ENCODE measurements at regions not wholly inside any gene's neighbourhood (a gene's known extent, or its start where the extent isn't known, plus 50 kb on each side); places are given as distances from the start of the nearest gene placed in this dataset.
"Not testable (repeated sequence)": the region's sequence is repeated elsewhere in the genome, so short reads cannot be mapped to it uniquely, and the experiment has no call there.

- Mint-ChIP-seq H3K4me3 (no peak overlapping the region), H3K27ac (no peak overlapping the region), H3K9me3 (ENCODE audit: insufficient read depth) (no peaks in the 10 kb centered on the region), H3K27me3 (ENCODE audit: low read depth) (no peaks in the 10 kb centered on the region), H3K36me3 (ENCODE audit: low read depth) (no peaks in the 10 kb centered on the region), H3K4me1 (ENCODE audit: low read depth) (no peaks in the 10 kb centered on the region)
- ATAC-seq (no peak), DNase-seq (no peak)
- ChIA-PET POLR2A (no interaction called here), CTCF (no interaction called here)
These were observed 126.1 kb upstream of the GRB10 start for GRCh38 chr7:50908628-50909290.

DNA sequence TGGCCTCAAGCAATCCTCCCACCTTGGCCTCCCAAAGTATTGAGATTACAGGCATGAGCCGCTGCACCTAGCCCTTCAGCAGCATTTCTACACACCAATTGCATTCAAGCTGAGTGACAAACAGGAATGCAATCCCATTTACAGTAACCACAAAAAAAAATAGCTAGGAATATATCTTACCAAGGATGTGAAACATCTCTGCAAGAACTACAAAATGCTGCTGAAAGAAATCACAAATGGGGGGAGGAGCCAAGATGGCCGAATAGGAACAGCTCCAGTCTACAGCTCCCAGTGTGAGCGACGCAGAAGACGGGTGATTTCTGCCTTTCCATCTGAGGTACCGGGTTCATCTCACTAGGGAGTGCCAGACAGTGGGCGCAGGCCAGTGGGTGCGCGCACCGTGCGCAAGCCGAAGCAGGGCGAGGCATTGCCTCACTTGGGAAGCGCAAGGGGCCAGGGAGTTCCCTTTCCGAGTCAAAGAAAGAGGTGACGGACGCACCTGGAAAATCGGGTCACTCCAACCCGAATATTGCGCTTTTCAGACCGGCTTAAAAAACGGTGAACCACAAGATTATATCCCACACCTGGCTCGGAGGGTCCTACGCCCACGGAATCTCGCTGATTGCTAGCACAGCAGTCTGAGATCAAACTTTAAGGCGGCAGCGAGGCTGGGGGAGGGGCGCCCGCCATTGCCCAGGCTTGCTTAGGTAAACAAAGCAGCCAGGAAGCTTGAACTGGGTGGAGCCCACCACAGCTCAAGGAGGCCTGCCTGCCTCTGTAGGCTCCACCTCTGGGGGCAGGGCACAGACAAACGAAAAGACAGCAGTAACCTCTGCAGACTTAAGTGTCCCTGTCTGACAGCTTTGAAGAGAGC lies 116.1 kb upstream of the GRB10 start:
- H3K4me1 Mint-ChIP-seq (ENCODE audit: low read depth); POLR2A ChIA-PET; H3K27me3 Mint-ChIP-seq (ENCODE audit: low read depth); H3K27ac Mint-ChIP-seq; H3K9me3 Mint-ChIP-seq (ENCODE audit: insufficient read depth); ATAC-seq; H3K36me3 Mint-ChIP-seq (ENCODE audit: low read depth); H3K4me3 Mint-ChIP-seq; CTCF ChIA-PET; DNase-seq: not testable (repeated sequence)

DNA sequence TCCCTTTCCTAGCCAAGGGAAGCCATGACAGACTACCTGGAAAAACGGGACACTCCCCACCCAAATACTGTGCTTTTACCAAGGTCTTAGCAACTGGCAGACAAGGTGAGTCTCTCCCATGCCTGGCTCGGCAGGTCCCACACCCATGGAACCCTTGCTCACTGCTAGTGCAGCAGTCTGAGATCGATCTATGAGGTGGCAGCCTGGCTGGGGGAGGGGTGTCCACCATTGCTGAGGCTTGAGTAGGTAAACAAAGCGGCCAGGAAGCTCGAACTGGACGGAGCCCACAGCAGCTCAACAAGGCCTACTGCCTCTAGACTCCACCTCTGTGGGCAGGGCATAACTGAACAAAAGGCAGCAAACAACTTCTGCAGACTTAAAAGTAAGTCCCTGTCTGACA lies 104.4 kb upstream of the GRB10 start:
- peaks cover 15% of the 10 kb centered on the region for H3K27me3 Mint-ChIP-seq (ENCODE audit: low read depth)
- ATAC-seq; H3K4me3 Mint-ChIP-seq; H3K9me3 Mint-ChIP-seq (ENCODE audit: insufficient read depth); POLR2A ChIA-PET; CTCF ChIA-PET; DNase-seq; H3K36me3 Mint-ChIP-seq (ENCODE audit: low read depth); H3K4me1 Mint-ChIP-seq (ENCODE audit: low read depth); H3K27ac Mint-ChIP-seq: not testable (repeated sequence)

GRCh38 chr7:50872437-50872836 lies 89.7 kb upstream of the GRB10 start:
- no peaks in the 10 kb centered on the region for H3K9me3 Mint-ChIP-seq (ENCODE audit: insufficient read depth)
- no peaks in the 10 kb centered on the region for H3K4me1 Mint-ChIP-seq (ENCODE audit: low read depth)
- H3K4me3 Mint-ChIP-seq, result no peak overlapping the region
- POLR2A ChIA-PET, result no interaction called here
- no peak overlapping the region for H3K27ac Mint-ChIP-seq
- peaks cover 13% of the 10 kb centered on the region for H3K27me3 Mint-ChIP-seq (ENCODE audit: low read depth)
- no peak for DNase-seq
- CTCF ChIA-PET, result no interaction called here
- no peak for ATAC-seq
- H3K36me3 Mint-ChIP-seq (ENCODE audit: low read depth), result no peaks in the 10 kb centered on the region

GRCh38 chr7:50869108-50869725 lies 86.5 kb upstream of the GRB10 start:
- H3K4me1 Mint-ChIP-seq (ENCODE audit: low read depth), result no peaks in the 10 kb centered on the region
- CTCF ChIA-PET, result no interaction called here
- no peak for ATAC-seq

DNA sequence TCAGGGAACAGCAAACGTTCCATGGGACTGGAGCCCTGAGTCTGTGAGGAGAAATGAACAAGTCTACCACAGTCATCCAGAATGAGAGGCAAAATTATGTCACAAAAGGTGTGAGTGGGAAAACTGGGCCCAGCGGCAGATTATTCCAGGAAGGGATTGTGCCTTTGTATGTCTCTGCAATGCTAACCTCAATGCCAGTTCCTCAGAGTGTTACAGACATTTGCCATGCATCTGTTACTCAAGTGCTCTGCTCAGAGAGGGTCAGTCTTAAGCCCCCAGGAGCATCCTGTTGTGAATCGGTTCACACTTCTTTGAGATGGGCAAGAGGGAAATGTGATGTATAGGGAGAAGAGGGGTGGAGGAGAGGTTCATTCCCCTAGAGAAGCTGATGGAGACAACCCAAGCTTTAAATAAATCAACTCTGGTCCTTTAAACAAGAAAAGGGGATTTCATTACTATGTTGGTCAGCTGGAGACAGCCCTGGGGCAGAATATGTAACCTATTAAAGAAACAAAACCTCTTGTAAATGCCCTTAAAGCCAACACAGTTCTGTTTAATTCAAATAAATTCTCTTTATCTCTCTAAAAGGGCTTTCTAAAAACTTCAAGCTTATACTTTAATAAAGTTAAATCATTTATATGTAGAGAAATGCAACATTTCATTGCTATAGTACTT lies 85.9 kb upstream of the GRB10 start:
- ChIA-PET POLR2A (no interaction called here), CTCF (no interaction called here)
- H3K9me3 Mint-ChIP-seq (ENCODE audit: insufficient read depth), result no peaks in the 10 kb centered on the region
- peaks cover 3% of the 10 kb centered on the region for H3K27me3 Mint-ChIP-seq (ENCODE audit: low read depth)
- no peak overlapping the region for H3K27ac Mint-ChIP-seq
- H3K4me3 Mint-ChIP-seq, result no peak overlapping the region
- DNase-seq (no peak), ATAC-seq (no peak)
- H3K4me1 Mint-ChIP-seq (ENCODE audit: low read depth), result no peaks in the 10 kb centered on the region
- no peaks in the 10 kb centered on the region for H3K36me3 Mint-ChIP-seq (ENCODE audit: low read depth)

More at GRCh38 chr7:50869108-50869725, 86.5 kb upstream of the GRB10 start:
- Mint-ChIP-seq H3K27me3 (ENCODE audit: low read depth) (peaks cover 7% of the 10 kb centered on the region), H3K9me3 (ENCODE audit: insufficient read depth) (no peaks in the 10 kb centered on the region), H3K36me3 (ENCODE audit: low read depth) (no peaks in the 10 kb centered on the region), H3K27ac (no peak overlapping the region), H3K4me3 (no peak overlapping the region)
- no peak for DNase-seq
- POLR2A ChIA-PET, result no interaction called here

GRCh38 chr7:50867034-50867356 lies 84.3 kb upstream of the GRB10 start:
- CTCF ChIA-PET, result no interaction called here
- no peak for ATAC-seq
- Mint-ChIP-seq H3K27ac (no peak overlapping the region), H3K4me1 (ENCODE audit: low read depth) (peaks cover 3% of the 10 kb centered on the region), H3K4me3 (no peak overlapping the region), H3K36me3 (ENCODE audit: low read depth) (no peaks in the 10 kb centered on the region), H3K27me3 (ENCODE audit: low read depth) (peaks cover 2% of the 10 kb centered on the region), H3K9me3 (ENCODE audit: insufficient read depth) (no peaks in the 10 kb centered on the region)
- no peak for DNase-seq
- POLR2A ChIA-PET, result no interaction called here

DNA sequence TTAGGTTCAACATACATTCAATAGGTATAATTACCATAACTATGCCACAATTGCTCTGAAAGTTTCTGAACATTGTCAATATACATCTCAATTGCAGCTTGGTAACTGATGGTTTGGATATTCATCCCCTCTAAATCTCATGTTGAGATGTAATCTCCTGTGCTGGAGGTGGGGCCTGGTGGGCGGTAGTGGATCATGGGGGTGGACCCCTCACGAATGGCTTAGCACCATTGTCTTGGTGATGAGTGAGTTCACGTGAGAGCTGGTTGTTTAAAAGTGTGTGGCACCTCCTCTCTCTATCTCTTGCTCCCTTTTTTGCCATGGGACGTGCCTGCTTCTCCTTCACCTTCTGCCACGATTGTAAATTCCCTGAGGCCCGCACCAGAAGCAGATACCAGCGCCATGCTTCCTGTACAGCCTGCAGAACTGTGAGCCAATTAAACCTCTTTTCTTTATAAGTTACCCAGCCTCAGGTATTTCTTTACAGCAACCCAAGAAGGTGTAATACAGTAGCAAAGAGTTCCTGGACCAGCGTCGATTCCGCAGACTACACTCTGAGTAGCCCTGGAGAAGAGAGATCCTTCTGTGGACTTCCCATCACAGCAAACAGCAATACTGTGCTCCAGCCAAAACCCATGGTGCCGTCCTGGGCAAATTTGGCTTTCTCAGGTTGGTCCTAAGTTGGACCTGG lies 83.8 kb upstream of the GRB10 start:
- Mint-ChIP-seq H3K4me1 (ENCODE audit: low read depth) (peaks cover 3% of the 10 kb centered on the region), H3K27ac (no peak overlapping the region), H3K27me3 (ENCODE audit: low read depth) (peaks cover 2% of the 10 kb centered on the region), H3K36me3 (ENCODE audit: low read depth) (no peaks in the 10 kb centered on the region), H3K9me3 (ENCODE audit: insufficient read depth) (no peaks in the 10 kb centered on the region), H3K4me3 (no peak overlapping the region)
- ChIA-PET POLR2A (no interaction called here), CTCF (no interaction called here)
- ATAC-seq (no peak), DNase-seq (no peak)

GRCh38 chr7:50865450-50865849 lies 82.8 kb upstream of the GRB10 start:
- ATAC-seq (no peak), DNase-seq (no peak)
- no peak overlapping the region for H3K27ac Mint-ChIP-seq
- H3K36me3 Mint-ChIP-seq (ENCODE audit: low read depth), result no peaks in the 10 kb centered on the region
- no peak overlapping the region for H3K4me3 Mint-ChIP-seq
- ChIA-PET POLR2A (no interaction called here), CTCF (no interaction called here)
- peaks cover 3% of the 10 kb centered on the region for H3K4me1 Mint-ChIP-seq (ENCODE audit: low read depth)
- no peaks in the 10 kb centered on the region for H3K9me3 Mint-ChIP-seq (ENCODE audit: insufficient read depth)
- peaks cover 2% of the 10 kb centered on the region for H3K27me3 Mint-ChIP-seq (ENCODE audit: low read depth)

- ChIA-PET CTCF (no interaction called here), POLR2A (no interaction called here)
- Mint-ChIP-seq H3K27me3 (ENCODE audit: low read depth) (peaks cover 2% of the 10 kb centered on the region), H3K4me3 (no peak overlapping the region), H3K27ac (no peak overlapping the region), H3K36me3 (ENCODE audit: low read depth) (no peaks in the 10 kb centered on the region), H3K4me1 (ENCODE audit: low read depth) (peaks cover 3% of the 10 kb centered on the region), H3K9me3 (ENCODE audit: insufficient read depth) (no peaks in the 10 kb centered on the region)
- DNase-seq (no peak), ATAC-seq (no peak)
These were observed 82.0 kb upstream of the GRB10 start for GRCh38 chr7:50864694-50865093.

DNA sequence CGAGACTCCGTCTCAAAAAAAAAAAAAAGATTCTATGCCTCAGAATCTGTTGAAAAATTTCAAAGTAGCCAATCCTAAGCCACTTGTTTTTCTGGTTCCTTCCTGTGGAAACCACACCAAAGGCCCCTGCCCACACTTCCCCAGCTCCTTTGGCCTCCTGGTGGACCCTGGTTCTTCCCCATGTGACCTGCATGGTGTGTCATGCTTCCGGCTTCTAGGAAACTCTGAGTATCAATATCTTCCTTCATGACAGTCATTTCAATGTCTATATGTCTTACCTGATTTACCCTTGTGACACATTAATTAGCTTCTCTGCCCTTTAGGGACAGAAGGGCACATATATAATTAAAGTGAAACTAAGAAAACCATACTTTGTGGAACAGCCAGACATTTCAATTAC lies 80.4 kb upstream of the GRB10 start:
- CTCF ChIA-PET, result no interaction called here
- Mint-ChIP-seq H3K4me3 (no peak overlapping the region), H3K4me1 (ENCODE audit: low read depth) (peaks cover 3% of the 10 kb centered on the region), H3K9me3 (ENCODE audit: insufficient read depth) (no peaks in the 10 kb centered on the region), H3K27ac (no peak overlapping the region), H3K27me3 (ENCODE audit: low read depth) (peaks cover 2% of the 10 kb centered on the region), H3K36me3 (ENCODE audit: low read depth) (no peaks in the 10 kb centered on the region)
- no peak for ATAC-seq
- DNase-seq, result no peak
- POLR2A ChIA-PET, result no interaction called here

DNA sequence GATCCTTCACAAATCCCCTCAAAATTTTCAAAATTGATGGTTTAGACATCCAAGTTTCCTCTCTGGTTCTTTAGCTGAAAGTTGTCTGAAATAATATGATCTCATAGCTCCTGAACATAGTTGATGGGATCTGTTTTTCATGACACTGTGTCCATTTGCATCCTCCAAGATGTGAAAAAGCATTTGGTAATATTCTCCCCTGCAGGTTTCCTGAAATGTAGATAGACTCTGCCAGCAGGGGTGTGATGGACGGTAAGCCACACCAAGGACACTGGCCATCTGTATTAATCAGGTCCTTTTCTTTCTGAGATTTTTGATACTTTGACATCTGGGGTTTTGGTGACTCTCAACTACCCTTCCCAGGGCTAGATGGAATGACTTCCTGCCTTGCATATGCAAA lies 79.6 kb upstream of the GRB10 start:
- peaks cover 3% of the 10 kb centered on the region for H3K4me1 Mint-ChIP-seq (ENCODE audit: low read depth)
- H3K27ac Mint-ChIP-seq, result no peak overlapping the region
- ChIA-PET POLR2A (no interaction called here), CTCF (no interaction called here)
- H3K9me3 Mint-ChIP-seq (ENCODE audit: insufficient read depth), result no peaks in the 10 kb centered on the region
- H3K27me3 Mint-ChIP-seq (ENCODE audit: low read depth), result peaks cover 2% of the 10 kb centered on the region
- H3K36me3 Mint-ChIP-seq (ENCODE audit: low read depth), result no peaks in the 10 kb centered on the region
- DNase-seq (no peak), ATAC-seq (no peak)
- no peak overlapping the region for H3K4me3 Mint-ChIP-seq
